ENCODE measurements at regions not wholly inside any gene's neighbourhood (a gene's known extent, or its start where the extent isn't known, plus 50 kb on each side); places are given as distances from the start of the nearest gene placed in this dataset.

DNA sequence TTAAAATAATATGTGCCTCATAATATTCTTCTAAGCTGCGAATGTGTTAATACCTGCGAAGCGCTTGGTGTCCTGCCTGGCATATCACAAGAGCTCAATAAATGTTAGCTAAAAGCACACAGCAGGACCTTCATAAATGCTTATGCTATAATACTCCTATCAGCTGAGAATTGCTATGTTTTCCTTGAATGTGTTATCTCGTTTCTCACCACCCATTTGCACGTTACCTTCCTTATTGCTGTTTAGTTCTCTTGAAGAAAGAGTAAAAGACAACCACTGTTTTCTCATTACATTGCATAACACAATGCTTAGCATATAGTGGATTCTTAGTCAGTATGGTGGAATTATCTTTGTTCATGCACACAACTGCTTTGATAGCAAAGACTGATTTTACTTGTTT lies 76.6 kb downstream of the EDN1 start:
- Histone ChIP-seq H4K91ac (ENCODE audit: insufficient read length, low read depth, low read length) (no peak overlapping the region), H3T11ph (ENCODE audit: low read length) (no peak overlapping the region), H2BK15ac (ENCODE audit: low read depth, low read length) (no peak overlapping the region), H3K18ac (ENCODE audit: insufficient read length, low read depth, low read length) (no peak overlapping the region), H4K5ac (ENCODE audit: insufficient read length, low read depth, low read length) (no peak overlapping the region), H3K27ac (ENCODE audit: insufficient read length, low read depth, low read length) (no peak overlapping the region), H2BK5ac (ENCODE audit: insufficient read length, low read length) (no peak overlapping the region), H2BK120ac (ENCODE audit: low read depth, low read length, poor library complexity, severe bottlenecking) (no peak overlapping the region), H2BK20ac (ENCODE audit: low read depth, low read length, poor library complexity, severe bottlenecking) (no peak overlapping the region), H4K8ac (replicated peaks; ENCODE audit: insufficient read length, low read depth, low read length) (no peak overlapping the region), H3K4me1 (ENCODE audit: insufficient read depth, low read length) (no peaks in the 10 kb centered on the region), H3K9ac (ENCODE audit: extremely low read depth, insufficient read length, low read length) (no peak overlapping the region), H3K23me2 (ENCODE audit: insufficient read length, low read depth, low read length, poor library complexity, severe bottlenecking) (no peaks in the 10 kb centered on the region), H3K4me2 (ENCODE audit: insufficient read depth, insufficient read length, low read length) (no peak overlapping the region), H3K27me3 (ENCODE audit: insufficient read depth, low read length) (no peaks in the 10 kb centered on the region), H4K20me1 (ENCODE audit: control insufficient read depth, insufficient read depth, insufficient read length) (no peaks in the 10 kb centered on the region), H3K9me3 (ENCODE audit: control insufficient read depth, low read depth, low read length) (no peaks in the 10 kb centered on the region), H2BK12ac (ENCODE audit: insufficient read length, low read depth, low read length) (no peak overlapping the region), H3K4ac (ENCODE audit: low read depth, low read length) (no peak overlapping the region), H2AK5ac (ENCODE audit: insufficient read length, low read length) (no peak overlapping the region), H3K23ac (ENCODE audit: insufficient read length, low read depth, low read length) (no peak overlapping the region), H3K79me1 (ENCODE audit: insufficient read depth, low read depth, low read length, poor library complexity, severe bottlenecking) (no peaks in the 10 kb centered on the region), H3K14ac (ENCODE audit: insufficient read depth, low read length) (no peak overlapping the region), H3K79me2 (ENCODE audit: insufficient read depth, low read length) (no peaks in the 10 kb centered on the region), H3K56ac (ENCODE audit: insufficient read length, low read depth, low read length) (no peak overlapping the region), H2AFZ (ENCODE audit: low read length) (no peak overlapping the region)
- no peak overlapping the region for H3K4me3 Mint-ChIP-seq
- TF ChIP-seq, protein P1, sequence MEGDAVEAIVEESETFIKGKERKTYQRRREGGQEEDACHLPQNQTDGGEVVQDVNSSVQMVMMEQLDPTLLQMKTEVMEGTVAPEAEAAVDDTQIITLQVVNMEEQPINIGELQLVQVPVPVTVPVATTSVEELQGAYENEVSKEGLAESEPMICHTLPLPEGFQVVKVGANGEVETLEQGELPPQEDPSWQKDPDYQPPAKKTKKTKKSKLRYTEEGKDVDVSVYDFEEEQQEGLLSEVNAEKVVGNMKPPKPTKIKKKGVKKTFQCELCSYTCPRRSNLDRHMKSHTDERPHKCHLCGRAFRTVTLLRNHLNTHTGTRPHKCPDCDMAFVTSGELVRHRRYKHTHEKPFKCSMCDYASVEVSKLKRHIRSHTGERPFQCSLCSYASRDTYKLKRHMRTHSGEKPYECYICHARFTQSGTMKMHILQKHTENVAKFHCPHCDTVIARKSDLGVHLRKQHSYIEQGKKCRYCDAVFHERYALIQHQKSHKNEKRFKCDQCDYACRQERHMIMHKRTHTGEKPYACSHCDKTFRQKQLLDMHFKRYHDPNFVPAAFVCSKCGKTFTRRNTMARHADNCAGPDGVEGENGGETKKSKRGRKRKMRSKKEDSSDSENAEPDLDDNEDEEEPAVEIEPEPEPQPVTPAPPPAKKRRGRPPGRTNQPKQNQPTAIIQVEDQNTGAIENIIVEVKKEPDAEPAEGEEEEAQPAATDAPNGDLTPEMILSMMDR (conservative IDR thresholded peaks at IDR 0.05) = no peak
- no peak overlapping the region for H3K27ac Mint-ChIP-seq
- no peak for DNase-seq
- H3K4me1 Mint-ChIP-seq = peaks cover 12 to 21% of the 10 kb centered on the region in 2 experiments
- H3K9me3 Mint-ChIP-seq = no peaks in the 10 kb centered on the region
- H3K27me3 Mint-ChIP-seq (ENCODE audit: low read depth) = no peaks in the 10 kb centered on the region
- peaks cover 0 to 6% (median 1%) of the 10 kb centered on the region in 3 experiments; a peak in 1 of 7 replicates for H3K36me3 Mint-ChIP-seq (ENCODE audit: insufficient read depth in 1 of 3, low read depth in 3 of 3)
- no CpG with 5 or more reads among the region's 5 CpGs for WGBS (ENCODE audit: extremely low coverage, insufficient read length, low lambda C conversion rate)

Data from H9 (cell line).